ENCODE measurements at regions not wholly inside any gene's neighbourhood (a gene's known extent, or its start where the extent isn't known, plus 50 kb on each side); places are given as distances from the start of the nearest gene placed in this dataset.

DNA sequence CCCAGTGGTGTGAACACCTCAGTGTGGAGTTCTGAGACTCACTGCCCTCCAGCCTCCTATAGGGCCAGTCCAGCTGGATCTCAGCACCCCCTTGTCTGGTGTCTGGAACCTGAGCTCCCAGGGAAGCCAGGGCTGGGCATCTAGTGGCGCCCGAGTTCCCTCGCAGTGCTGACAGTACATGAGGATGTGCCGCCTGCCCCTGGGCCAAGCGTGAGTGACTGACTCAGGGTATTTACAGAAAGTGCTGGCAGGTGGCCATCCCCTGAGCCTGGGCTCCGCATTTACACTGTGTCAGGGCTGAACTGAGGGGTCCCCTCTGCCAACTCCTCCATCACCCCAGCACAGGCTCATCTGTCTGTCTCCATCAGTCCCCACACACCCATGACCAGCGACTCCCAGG lies 185.3 kb downstream of the BRD1 start:
- H3K36me3 ChIP-seq (ENCODE audit: control insufficient read depth, insufficient read depth, low read length) = no peaks in the 10 kb centered on the region
- intact Hi-C loops (cut with micrococcal nuclease) = no loop called here
- no peak overlapping the region for H4K91ac ChIP-seq (ENCODE audit: insufficient read depth, low read depth, low read length)
- H2BK20ac ChIP-seq (ENCODE audit: low read depth, low read length) = no peak overlapping the region
- no peak overlapping the region for H2BK5ac ChIP-seq (ENCODE audit: low read depth, low read length, poor library complexity, severe bottlenecking)
- H3K9ac ChIP-seq (ENCODE audit: low read depth, low read length) = no peak overlapping the region
- no peak overlapping the region for H3K4me3 ChIP-seq (ENCODE audit: insufficient read depth, low read depth, low read length)
- H2AFZ ChIP-seq (replicated peaks; ENCODE audit: low read length, poor library complexity) = no peak overlapping the region
- H2BK120ac ChIP-seq (ENCODE audit: low read depth, low read length) = no peak overlapping the region
- H3K4ac ChIP-seq (ENCODE audit: low read depth, low read length) = no peak overlapping the region
- no peak overlapping the region for H4K5ac ChIP-seq (ENCODE audit: low read depth, low read length)
- no peak overlapping the region for H3K4me2 ChIP-seq (ENCODE audit: low read depth, low read length)
- in situ Hi-C loops (cut with MboI; ENCODE audit: low sequenced_read_pairs) = no loop called here
- DNase-seq (no peak), ATAC-seq (ENCODE audit: low read depth) (no peak)
- H4K20me1 ChIP-seq (ENCODE audit: insufficient read depth, low read length) = no peaks in the 10 kb centered on the region
- H3K9me3 ChIP-seq (ENCODE audit: control insufficient read depth, insufficient read depth, low read length) = peaks cover 38% of the 10 kb centered on the region
- H2AK9ac ChIP-seq (replicated peaks; ENCODE audit: low read depth, low read length, poor library complexity) = no peak overlapping the region
- no peak overlapping the region for H3K18ac ChIP-seq (ENCODE audit: low read depth, low read length)
- dilution Hi-C loops (cut with HindIII; ENCODE audit: low sequenced_read_pairs, unreplicated experiment) = no loop called here
- H3K14ac ChIP-seq (replicated peaks; ENCODE audit: low read depth, low read length) = no peak overlapping the region
- no peaks in the 10 kb centered on the region for H3K79me1 ChIP-seq (ENCODE audit: low read depth in 1 of 2, low read length in 2 of 2)
- ChIA-PET POLR2A (ENCODE audit: unreplicated experiment) (no interaction called here), CTCF (no interaction called here)
- H2BK15ac ChIP-seq (ENCODE audit: low read depth, low read length) = no peak overlapping the region
- no peak overlapping the region for H2AK5ac ChIP-seq (ENCODE audit: low read depth, low read length)
- H3K27me3 ChIP-seq (ENCODE audit: control insufficient read depth, insufficient read depth, low read length) = no peaks in the 10 kb centered on the region
- no peaks in the 10 kb centered on the region for H3K4me1 ChIP-seq (ENCODE audit: control insufficient read depth, insufficient read depth, low read length)
- H4K8ac ChIP-seq (ENCODE audit: low read depth in 2 of 2, low read length in 2 of 2) = no peak overlapping the region
- 35% methylated on average over 2 of the region's 7 CpGs; no CpG with 5 or more reads in 1 of the 2 experiments for WGBS, 2 experiments (ENCODE audit: extremely low coverage in 2 of 2, insufficient read length in 1 of 2)
- no peaks in the 10 kb centered on the region for H3K9me1 ChIP-seq (ENCODE audit: insufficient read depth, low read length)
- no peak overlapping the region for H3K23ac ChIP-seq (ENCODE audit: low read depth, low read length)
- H3K56ac ChIP-seq (ENCODE audit: extremely low read depth, insufficient read depth, low read length) = no peak overlapping the region
- no peak overlapping the region for H3K27ac ChIP-seq (ENCODE audit: insufficient read depth, low read length)
- no TSS peak for BruUV-seq (replicated peaks)
- TF ChIP-seq, protein P1, sequence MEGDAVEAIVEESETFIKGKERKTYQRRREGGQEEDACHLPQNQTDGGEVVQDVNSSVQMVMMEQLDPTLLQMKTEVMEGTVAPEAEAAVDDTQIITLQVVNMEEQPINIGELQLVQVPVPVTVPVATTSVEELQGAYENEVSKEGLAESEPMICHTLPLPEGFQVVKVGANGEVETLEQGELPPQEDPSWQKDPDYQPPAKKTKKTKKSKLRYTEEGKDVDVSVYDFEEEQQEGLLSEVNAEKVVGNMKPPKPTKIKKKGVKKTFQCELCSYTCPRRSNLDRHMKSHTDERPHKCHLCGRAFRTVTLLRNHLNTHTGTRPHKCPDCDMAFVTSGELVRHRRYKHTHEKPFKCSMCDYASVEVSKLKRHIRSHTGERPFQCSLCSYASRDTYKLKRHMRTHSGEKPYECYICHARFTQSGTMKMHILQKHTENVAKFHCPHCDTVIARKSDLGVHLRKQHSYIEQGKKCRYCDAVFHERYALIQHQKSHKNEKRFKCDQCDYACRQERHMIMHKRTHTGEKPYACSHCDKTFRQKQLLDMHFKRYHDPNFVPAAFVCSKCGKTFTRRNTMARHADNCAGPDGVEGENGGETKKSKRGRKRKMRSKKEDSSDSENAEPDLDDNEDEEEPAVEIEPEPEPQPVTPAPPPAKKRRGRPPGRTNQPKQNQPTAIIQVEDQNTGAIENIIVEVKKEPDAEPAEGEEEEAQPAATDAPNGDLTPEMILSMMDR (conservative IDR thresholded peaks at IDR 0.05; ENCODE audit: low read depth, low read length) = no peak
- TF ChIP-seq, protein P2, sequence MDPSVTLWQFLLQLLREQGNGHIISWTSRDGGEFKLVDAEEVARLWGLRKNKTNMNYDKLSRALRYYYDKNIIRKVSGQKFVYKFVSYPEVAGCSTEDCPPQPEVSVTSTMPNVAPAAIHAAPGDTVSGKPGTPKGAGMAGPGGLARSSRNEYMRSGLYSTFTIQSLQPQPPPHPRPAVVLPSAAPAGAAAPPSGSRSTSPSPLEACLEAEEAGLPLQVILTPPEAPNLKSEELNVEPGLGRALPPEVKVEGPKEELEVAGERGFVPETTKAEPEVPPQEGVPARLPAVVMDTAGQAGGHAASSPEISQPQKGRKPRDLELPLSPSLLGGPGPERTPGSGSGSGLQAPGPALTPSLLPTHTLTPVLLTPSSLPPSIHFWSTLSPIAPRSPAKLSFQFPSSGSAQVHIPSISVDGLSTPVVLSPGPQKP (IDR thresholded peaks at IDR 0.05; ENCODE audit: borderline replicate concordance, low read depth, low read length) = no peak
- no peak for TF ChIP-seq CHD1 (IDR thresholded peaks at IDR 0.05; ENCODE audit: low read depth, low read length)
- no peak for TF ChIP-seq RCOR1 (IDR thresholded peaks at IDR 0.05; ENCODE audit: insufficient replicate concordance, low read length)
- TF ChIP-seq BHLHE40 (IDR thresholded peaks at IDR 0.05; ENCODE audit: low read depth, low read length) = no peak
- TF ChIP-seq, protein P3, sequence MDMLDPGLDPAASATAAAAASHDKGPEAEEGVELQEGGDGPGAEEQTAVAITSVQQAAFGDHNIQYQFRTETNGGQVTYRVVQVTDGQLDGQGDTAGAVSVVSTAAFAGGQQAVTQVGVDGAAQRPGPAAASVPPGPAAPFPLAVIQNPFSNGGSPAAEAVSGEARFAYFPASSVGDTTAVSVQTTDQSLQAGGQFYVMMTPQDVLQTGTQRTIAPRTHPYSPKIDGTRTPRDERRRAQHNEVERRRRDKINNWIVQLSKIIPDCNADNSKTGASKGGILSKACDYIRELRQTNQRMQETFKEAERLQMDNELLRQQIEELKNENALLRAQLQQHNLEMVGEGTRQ (IDR thresholded peaks at IDR 0.05; ENCODE audit: low read depth, low read length) = no peak

Data from IMR-90 (cell line).